NT2/D1 (cell line): ENCODE measurements at regions not wholly inside any gene's neighbourhood (a gene's known extent, or its start where the extent isn't known, plus 50 kb on each side); places are given as distances from the start of the nearest gene placed in this dataset.

ENCODE experiments used
- SUZ12 ChIP-seq: IDR thresholded peaks from 2 replicates; pipeline ENCODE4 v1.6.1; 2011; ENCODE audit not compliant: insufficient read length, insufficient read depth; ENCODE audit errors: extremely low read depth
- ZNF274 ChIP-seq: IDR thresholded peaks from 2 replicates; pipeline ENCODE4 v1.6.1; 2011; ENCODE audit warnings: mild to moderate bottlenecking, low read depth, low read length

DNA sequence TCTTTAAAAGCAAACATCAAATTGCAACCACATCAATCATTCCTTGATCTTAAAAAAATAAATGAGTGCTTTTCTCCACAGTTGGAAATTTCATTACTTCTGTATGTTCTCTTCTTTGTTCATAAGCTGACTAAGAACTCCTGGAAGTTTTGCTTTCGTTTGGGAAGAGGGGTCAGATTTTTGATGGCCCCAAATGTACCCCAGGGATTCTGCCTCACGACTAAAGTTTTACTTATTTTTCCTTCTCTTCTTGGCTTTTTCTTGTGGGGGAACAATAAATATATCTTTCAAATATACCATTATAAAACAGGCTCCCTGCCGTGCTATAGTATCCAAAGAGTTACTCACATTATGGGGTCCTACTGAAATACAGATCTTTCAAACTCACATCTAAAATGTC is 215.0 kb upstream of the CDIN1 start:
- TF ChIP-seq ZNF274 (no peak), SUZ12 (no peak)
